ENCODE measurements at regions not wholly inside any gene's neighbourhood (a gene's known extent, or its start where the extent isn't known, plus 50 kb on each side); places are given as distances from the start of the nearest gene placed in this dataset.

DNA sequence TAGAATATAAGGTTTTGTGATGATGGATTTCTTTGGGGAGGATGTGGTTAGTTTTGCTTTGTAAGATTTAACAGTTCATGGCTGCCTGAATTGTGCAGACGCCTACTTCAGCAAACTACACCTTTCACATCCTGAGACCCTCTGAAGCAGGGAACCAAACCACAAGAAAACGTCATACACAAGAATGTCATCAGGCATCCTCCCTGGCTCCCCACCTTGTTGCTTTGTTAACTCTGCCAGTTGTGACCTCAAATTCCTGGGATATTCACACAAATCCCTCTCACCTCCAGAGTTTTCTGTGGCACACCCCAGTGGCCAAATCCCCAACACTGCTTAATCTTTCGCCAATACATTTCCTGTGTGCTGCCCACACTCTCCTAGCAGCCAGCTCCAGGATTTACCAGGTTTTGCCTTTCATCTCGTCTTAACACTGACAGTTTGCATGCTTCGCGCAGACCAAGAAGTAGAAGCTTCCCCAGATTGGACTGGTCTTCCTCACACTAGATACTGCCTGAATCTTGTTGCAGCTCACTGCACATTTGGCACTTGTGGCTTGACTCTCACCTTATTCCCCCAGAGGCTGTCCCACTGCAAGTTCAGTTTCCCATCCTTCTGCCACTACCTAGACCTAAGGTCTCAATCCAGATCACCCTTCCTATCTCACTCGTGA is 51.1 kb upstream of the CTTNBP2NL start:
- H3K9me3 Mint-ChIP-seq (ENCODE audit: unreplicated experiment): peaks cover 4% of the 10 kb centered on the region
- peaks cover 2% of the 10 kb centered on the region for H3K4me1 Mint-ChIP-seq (ENCODE audit: low read depth, unreplicated experiment)
- no peak for DNase-seq
- peaks cover 3% of the 10 kb centered on the region for H3K36me3 Mint-ChIP-seq (ENCODE audit: unreplicated experiment)
- H3K27me3 Mint-ChIP-seq (ENCODE audit: unreplicated experiment): no peaks in the 10 kb centered on the region
- H3K27ac Mint-ChIP-seq (ENCODE audit: unreplicated experiment): no peak overlapping the region
- TF ChIP-seq, protein P1, sequence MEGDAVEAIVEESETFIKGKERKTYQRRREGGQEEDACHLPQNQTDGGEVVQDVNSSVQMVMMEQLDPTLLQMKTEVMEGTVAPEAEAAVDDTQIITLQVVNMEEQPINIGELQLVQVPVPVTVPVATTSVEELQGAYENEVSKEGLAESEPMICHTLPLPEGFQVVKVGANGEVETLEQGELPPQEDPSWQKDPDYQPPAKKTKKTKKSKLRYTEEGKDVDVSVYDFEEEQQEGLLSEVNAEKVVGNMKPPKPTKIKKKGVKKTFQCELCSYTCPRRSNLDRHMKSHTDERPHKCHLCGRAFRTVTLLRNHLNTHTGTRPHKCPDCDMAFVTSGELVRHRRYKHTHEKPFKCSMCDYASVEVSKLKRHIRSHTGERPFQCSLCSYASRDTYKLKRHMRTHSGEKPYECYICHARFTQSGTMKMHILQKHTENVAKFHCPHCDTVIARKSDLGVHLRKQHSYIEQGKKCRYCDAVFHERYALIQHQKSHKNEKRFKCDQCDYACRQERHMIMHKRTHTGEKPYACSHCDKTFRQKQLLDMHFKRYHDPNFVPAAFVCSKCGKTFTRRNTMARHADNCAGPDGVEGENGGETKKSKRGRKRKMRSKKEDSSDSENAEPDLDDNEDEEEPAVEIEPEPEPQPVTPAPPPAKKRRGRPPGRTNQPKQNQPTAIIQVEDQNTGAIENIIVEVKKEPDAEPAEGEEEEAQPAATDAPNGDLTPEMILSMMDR (IDR thresholded peaks at IDR 0.05; ENCODE audit: partially characterized antibody, unreplicated experiment): no peak
- H3K4me3 Mint-ChIP-seq (ENCODE audit: unreplicated experiment): no peak overlapping the region
